Lower leg skin (tissue), 4 donors: ENCODE measurements at regions not wholly inside any gene's neighbourhood (a gene's known extent, or its start where the extent isn't known, plus 50 kb on each side); places are given as distances from the start of the nearest gene placed in this dataset.
A peak's percentile ranks its signal among the peaks of the same experiment; 100 is the strongest.

Experiments
- DNase-seq, 2 donors: peaks; one replicate each; pipeline ENCODE4 v3.0.0-alpha.2; 2019; ENCODE audit warnings: low spot score in 2 of 2
- H3K4me3 ChIP-seq: fragments of 200-600 bp; sonication (generic); 2 replicates; pipeline ENCODE4 v1.5.1; 2017; ENCODE audit warnings: mild to moderate bottlenecking, low read depth; ENCODE audit not compliant: poor library complexity, severe bottlenecking
- CTCF ChIP-seq, 3 donors: fragments of 450-650 bp; IDR thresholded peaks; one replicate each; pipeline ENCODE4 v1.5.1; 2016; ENCODE audit warnings: antibody characterized with exemption in 3 of 3, mild to moderate bottlenecking in 3 of 3, moderate library complexity in 2 of 3
- POLR2A ChIP-seq, 2 donors: fragments of 450-650 bp; IDR thresholded peaks; one replicate each; pipeline ENCODE4 v1.6.1; 2016 to 2017; ENCODE audit warnings: antibody characterized with exemption in 2 of 2, mild to moderate bottlenecking in 1 of 2, moderate library complexity in 1 of 2
- WGBS, 2 donors: methylation state at CpG; one replicate each; pipeline ENCODE4 v1.1.5; 2018; 5-methylcytosine and 5-hydroxymethylcytosine counted together
- intact Hi-C: fragments of 100-400 bp; cut with DNase I; formaldehyde crosslinking; loops from one replicate; pipeline ENCODE4 v1.15.0; 2023; ENCODE audit warnings: low total_unique reads

GRCh38 chr3:82957696-82958095 lies 1196.3 kb upstream of the GBE1 start:
- no peak overlapping the region for H3K4me3 ChIP-seq
- TF ChIP-seq CTCF (IDR thresholded peaks at IDR 0.05) (no peak), POLR2A (IDR thresholded peaks at IDR 0.05) (no peak)
- no peak for DNase-seq
- 55 to 66% methylated on average over 6 of the region's 6 CpGs for WGBS, 2 donors
- intact Hi-C loops = no loop called here

GRCh38 chr3:82957079-82957478 lies 1195.6 kb upstream of the GBE1 start:
- intact Hi-C loops = no loop called here
- WGBS, 2 donors = 38 to 42% methylated on average over 1 of the region's 1 CpG
- TF ChIP-seq CTCF (IDR thresholded peaks at IDR 0.05) (no peak), POLR2A (IDR thresholded peaks at IDR 0.05) (no peak)
- no peak overlapping the region for H3K4me3 ChIP-seq
- no peak for DNase-seq

- no peak for DNase-seq
- no peak overlapping the region for H3K4me3 ChIP-seq
- intact Hi-C loops = no loop called here
- WGBS, 2 donors = 90 to 97% methylated on average over 1 of the region's 1 CpG
- no peak for TF ChIP-seq POLR2A (IDR thresholded peaks at IDR 0.05)
- no peak for TF ChIP-seq CTCF (IDR thresholded peaks at IDR 0.05)
These were observed 1193.0 kb upstream of the GBE1 start for GRCh38 chr3:82954486-82954885.

GRCh38 chr3:82942041-82942440 lies 1180.6 kb upstream of the GBE1 start:
- no peak overlapping the region for H3K4me3 ChIP-seq
- no peak for TF ChIP-seq POLR2A (IDR thresholded peaks at IDR 0.05)
- TF ChIP-seq CTCF (IDR thresholded peaks at IDR 0.05) = no peak
- intact Hi-C loops = no loop called here
- no peak for DNase-seq

GRCh38 chr3:82940124-82940523 lies 1178.7 kb upstream of the GBE1 start:
- TF ChIP-seq CTCF (IDR thresholded peaks at IDR 0.05) (no peak), POLR2A (IDR thresholded peaks at IDR 0.05) (no peak)
- no peak overlapping the region for H3K4me3 ChIP-seq
- intact Hi-C loops = no loop called here
- 96 to 100% methylated on average over 11 to 16 of the region's 16 CpGs for WGBS, 2 donors
- DNase-seq = peak in 1 of 2 donors; percentile 79

- 87 to 93% methylated on average over 6 of the region's 12 CpGs for WGBS, 2 donors
- no peak for DNase-seq
- H3K4me3 ChIP-seq = no peak overlapping the region
- intact Hi-C loops = no loop called here
- TF ChIP-seq POLR2A (IDR thresholded peaks at IDR 0.05) (no peak), CTCF (IDR thresholded peaks at IDR 0.05) (no peak)
These were observed 1178.1 kb upstream of the GBE1 start for GRCh38 chr3:82939491-82940097.
